22Rv1 (cell line): ENCODE measurements at regions not wholly inside any gene's neighbourhood (a gene's known extent, or its start where the extent isn't known, plus 50 kb on each side); places are given as distances from the start of the nearest gene placed in this dataset.
"Not testable (repeated sequence)": the region's sequence is repeated elsewhere in the genome, so short reads cannot be mapped to it uniquely, and the experiment has no call there.

Experiments
- H3K27ac ChIP-seq: fragments of 450-650 bp; 2 replicates; pipeline ENCODE4 v1.5.1; 2017
- ZFX ChIP-seq: fragments of 450-650 bp; IDR thresholded peaks from 2 replicates; pipeline ENCODE4 v1.6.1; 2017; ENCODE audit warnings: antibody characterized with exemption, borderline replicate concordance
- TF ChIP-seq, protein P1 (sequence below): fragments of 450-650 bp; IDR thresholded peaks from 2 replicates; pipeline ENCODE4 v1.5.1; 2017; ENCODE audit warnings: mild to moderate bottlenecking

DNA sequence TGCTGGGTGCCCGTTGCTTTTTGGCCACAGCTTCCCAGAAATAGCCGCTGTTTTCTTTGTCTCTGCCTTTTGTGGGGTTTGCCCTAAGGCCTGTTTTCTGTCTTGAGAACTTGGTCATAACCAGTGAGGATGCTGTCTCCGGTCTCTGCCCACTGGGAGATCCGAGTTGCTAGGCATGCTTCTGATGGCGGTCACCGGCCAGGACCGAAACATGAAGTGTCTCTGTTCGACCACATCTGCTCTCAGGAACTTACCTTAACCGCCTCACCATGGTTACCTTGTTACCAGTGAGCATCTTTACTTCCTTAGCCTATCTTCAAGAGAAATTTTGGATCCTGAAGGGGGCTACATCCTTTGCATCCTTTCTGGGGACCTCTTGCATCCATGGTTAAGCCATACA is 91.9 kb downstream of the RTP5 start:
- H3K27ac ChIP-seq = no peak overlapping the region
- TF ChIP-seq, protein P1, sequence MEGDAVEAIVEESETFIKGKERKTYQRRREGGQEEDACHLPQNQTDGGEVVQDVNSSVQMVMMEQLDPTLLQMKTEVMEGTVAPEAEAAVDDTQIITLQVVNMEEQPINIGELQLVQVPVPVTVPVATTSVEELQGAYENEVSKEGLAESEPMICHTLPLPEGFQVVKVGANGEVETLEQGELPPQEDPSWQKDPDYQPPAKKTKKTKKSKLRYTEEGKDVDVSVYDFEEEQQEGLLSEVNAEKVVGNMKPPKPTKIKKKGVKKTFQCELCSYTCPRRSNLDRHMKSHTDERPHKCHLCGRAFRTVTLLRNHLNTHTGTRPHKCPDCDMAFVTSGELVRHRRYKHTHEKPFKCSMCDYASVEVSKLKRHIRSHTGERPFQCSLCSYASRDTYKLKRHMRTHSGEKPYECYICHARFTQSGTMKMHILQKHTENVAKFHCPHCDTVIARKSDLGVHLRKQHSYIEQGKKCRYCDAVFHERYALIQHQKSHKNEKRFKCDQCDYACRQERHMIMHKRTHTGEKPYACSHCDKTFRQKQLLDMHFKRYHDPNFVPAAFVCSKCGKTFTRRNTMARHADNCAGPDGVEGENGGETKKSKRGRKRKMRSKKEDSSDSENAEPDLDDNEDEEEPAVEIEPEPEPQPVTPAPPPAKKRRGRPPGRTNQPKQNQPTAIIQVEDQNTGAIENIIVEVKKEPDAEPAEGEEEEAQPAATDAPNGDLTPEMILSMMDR = no peak
- TF ChIP-seq ZFX = no peak

DNA sequence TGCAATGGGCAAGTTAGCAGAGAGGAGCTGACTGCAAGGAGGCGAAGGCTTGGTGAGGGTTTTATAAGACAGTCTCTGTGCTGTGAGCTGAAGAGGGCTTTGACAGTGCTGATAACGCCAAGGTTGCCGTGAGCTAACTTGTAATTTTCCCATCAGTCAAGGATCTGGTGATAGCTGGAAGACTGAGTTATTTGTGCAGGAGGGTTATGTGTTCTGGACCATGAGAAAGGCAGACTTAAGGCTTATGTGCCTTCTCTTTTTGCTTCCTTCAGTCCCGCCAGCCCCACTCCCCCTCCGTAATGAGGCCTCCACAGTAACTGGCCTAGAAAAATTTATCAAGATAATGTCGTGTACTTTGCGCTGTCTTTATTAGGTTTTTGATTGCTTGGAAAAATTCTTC is 94.6 kb downstream of the RTP5 start:
- no peak overlapping the region for H3K27ac ChIP-seq
- TF ChIP-seq ZFX = no peak
- TF ChIP-seq, protein P1 = no peak

DNA sequence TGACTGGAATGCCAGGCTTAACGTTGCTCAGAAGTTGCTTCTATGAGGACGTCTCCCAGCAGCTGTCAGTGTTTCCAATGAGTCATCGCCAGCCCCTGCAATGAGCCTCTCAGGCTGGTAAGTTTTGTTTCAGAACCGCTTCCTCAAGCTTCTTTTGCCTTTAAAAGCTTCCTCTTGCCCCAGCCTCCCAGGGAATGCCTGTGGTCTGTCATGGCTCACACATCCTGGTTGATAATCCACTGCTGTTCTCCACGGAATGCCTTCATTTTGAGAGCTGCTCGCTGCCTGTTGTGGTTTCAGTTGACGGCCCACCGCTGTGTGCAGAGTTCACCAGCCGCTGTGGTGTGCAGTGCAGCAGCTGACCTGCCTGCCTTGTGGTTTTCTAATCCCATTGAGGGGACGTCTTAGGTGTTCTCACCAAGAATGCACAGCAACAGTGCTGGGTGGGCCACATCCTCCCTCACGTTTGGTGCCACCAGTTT is 96.4 kb downstream of the RTP5 start:
- H3K27ac ChIP-seq = no peak overlapping the region
- TF ChIP-seq, protein P1 = no peak

DNA sequence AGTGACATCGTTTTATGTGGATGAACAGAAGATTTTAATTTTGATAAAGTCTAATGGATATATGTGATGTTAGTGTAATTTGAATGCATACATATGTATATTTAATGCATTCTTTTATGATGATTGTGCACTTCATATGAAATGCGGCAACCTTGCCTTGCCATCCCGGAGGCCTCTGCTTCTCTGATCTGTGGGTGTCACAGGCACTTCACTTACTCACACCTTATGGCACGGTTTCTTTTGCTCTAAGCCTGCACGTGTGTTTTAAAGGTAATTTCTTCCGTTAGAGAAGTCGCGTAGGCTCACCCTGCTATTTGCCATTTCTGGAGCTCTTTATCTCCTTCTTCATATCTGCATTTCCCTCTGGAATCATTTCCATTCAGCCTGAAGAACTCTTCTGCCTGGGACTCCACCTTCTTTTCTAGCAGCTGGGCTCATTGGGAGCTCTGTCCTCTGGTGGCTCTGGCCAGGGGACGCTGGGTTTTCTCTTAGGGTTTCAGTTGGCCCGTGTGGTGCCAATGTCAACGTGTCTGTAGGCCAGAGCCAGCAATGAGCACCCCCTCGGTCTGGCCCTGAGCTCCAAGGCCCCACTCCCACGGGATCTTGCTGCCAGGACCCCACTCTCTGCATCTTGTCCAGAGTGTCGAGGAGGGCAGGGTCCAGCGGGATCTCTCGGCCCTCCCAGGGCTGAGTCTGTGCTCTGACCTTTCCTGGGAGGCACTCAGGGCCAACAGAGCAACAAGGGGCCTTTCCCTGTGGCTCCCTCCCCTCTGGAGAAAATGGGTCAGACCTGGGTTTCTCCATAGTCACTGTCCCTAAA is 97.3 kb downstream of the RTP5 start:
- H3K27ac ChIP-seq = no peak overlapping the region
- TF ChIP-seq ZFX = no peak
- TF ChIP-seq, protein P1 = no peak

DNA sequence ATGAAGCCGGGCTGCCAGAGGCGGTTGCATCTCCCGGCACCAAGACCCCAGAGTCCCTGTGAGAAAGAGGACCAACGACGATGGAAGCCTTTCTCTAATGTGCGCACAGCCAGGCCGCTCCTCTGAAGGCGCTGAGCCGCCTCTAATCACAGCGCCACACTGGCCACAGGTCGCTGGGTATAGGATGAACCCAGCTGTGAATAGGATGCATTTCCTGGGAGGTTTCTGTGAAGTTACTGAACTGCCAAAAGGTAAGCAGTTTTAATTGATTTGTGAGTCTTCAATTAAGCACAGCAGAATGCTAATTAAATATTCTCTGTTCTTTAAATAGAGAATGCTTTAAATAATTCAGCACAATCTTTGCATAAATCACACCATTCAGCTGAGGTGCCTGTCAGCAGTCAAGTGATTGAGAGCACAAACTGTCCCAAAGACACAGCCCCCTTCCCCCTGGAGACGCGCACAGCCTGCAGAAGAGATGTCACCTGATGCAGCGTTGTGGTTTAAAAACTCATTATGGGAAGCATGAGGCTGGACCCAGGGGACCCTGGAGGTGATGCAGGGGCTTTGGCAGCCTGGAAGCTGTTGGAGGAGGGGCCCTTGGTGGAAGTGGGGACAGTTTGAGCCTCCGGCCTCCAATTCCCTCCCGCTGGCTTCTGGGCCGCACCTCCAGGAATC is 98.1 kb downstream of the RTP5 start:
- no peak overlapping the region for H3K27ac ChIP-seq
- TF ChIP-seq, protein P1 = no peak
- TF ChIP-seq ZFX = no peak

DNA sequence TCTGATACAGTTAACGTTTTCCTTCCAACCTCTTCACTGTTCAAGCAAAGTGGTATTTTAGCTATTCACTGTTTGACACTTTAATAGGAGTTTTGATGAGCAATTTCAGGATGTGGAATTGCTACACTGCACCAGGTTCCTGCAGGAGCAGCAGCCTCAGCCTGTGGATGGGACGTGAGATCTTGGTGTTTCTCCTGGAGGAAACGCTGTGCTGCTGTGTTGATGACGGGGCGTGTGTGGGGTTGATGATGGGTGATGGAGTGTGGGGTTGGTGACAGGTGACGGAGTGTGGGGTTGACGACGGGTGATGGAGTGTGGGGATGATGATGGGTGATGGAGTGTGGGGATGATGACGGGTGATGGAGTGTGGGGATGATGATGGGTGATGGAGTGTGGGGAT is 98.9 kb downstream of the RTP5 start:
- H3K27ac ChIP-seq = no peak overlapping the region
- TF ChIP-seq ZFX = no peak
- TF ChIP-seq, protein P1 = no peak

DNA sequence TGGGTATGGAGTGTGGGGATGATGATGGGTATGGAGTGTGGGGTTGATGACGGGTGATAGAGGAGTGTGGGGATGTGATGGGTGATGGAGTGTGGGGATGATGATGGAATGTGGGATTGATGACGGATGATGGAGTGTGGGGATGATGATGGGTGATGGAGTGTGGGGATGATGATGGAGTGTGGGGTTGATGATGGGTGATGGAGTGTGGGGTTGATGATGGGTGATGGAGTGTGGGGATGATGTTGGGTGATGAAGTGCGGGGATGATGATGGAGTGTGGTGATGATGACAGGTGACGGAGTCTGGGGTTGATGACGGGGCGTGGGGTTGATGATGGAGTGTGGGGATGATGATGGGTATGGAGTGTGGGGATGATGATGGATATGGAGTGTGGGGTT is 99.7 kb downstream of the RTP5 start:
- H3K27ac ChIP-seq = not testable (repeated sequence)
